GM18868 (cell line): ENCODE measurements at regions not wholly inside any gene's neighbourhood (a gene's known extent, or its start where the extent isn't known, plus 50 kb on each side); places are given as distances from the start of the nearest gene placed in this dataset.
A peak's percentile ranks its signal among the peaks of the same experiment; 100 is the strongest.

ENCODE experiments used
- ATAC-seq: cut with Tn5 transposase; IDR thresholded peaks from one replicate; pipeline ENCODE4 v1.9.1; 2021; ENCODE audit warnings: mild to moderate bottlenecking, moderate library complexity; ENCODE audit not compliant: unreplicated experiment

GRCh38 chr5:165527577-165527976 is 2022.2 kb downstream of the MAT2B start:
- ATAC-seq: no peak

- no peak for ATAC-seq
Measured at GRCh38 chr5:165538065-165538464, 2032.6 kb downstream of the MAT2B start.

DNA sequence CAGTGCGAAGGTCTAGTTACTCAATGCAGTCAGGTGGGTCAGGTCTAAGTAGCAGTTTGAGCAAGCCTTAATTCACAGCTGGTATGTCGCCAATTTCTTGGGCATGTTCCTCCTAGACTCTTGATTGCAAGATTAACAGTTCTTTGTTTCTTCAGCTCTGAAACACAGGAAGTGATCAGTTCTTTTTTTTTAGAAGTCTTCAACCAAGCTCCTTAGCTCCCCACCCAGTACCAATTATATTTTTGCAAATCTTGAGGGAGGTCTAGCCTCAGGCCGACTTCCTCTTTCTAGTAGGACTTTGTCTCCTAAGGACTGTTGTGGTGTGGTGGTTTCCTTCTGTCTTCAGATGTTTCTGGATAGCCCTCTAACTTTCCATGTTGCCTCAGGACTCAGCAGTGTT is 2054.2 kb downstream of the MAT2B start:
- ATAC-seq: peak; percentile 65

DNA sequence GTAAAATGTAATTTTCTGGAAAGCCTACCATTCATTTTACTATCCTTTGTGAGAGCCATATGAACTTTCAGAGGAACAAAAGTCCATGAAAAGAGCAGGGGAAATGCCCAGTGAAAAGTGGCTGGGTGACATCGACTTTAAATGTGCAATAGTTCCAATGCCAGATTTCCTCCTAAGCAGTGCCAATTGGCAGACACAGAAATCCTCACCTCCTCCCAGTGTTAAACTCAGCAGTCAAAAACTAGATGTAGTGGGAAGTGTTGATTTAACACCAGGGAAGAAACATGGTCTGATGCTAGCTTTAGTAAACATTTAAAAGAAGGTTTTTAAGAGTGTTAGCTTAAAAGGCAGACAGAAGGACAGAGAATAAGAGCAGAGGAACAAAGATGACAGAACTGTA is 2055.2 kb downstream of the MAT2B start:
- no peak for ATAC-seq

DNA sequence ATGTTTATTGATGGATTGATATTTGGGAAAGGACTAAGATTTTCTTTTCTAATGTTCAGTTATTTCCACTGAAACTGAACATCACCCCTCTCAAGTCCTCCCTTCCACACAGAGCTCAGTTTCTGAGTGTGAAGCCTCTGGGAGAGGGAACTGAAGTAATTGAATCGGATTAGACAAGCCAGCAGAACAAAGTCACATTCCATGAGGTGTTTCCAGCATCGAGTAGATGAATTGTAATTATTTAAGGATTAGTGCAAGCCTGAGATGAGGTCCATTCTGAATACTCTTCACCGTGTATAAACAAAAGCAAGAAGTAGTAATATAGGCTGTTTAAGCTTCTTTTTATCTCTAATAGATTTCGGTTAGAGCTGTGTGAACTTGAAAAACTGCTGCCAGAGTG is 2060.5 kb downstream of the MAT2B start:
- no peak for ATAC-seq

GRCh38 chr5:165569551-165569950 is 2064.1 kb downstream of the MAT2B start:
- no peak for ATAC-seq

GRCh38 chr5:165573445-165573844 is 2068.0 kb downstream of the MAT2B start:
- ATAC-seq: no peak

- ATAC-seq: no peak
Measured at GRCh38 chr5:165574100-165574499, 2068.7 kb downstream of the MAT2B start.

- no peak for ATAC-seq
Measured at GRCh38 chr5:165576678-165577275, 2071.4 kb downstream of the MAT2B start.

- ATAC-seq: no peak
Measured at GRCh38 chr5:165579911-165580310, 2074.5 kb downstream of the MAT2B start.

- no peak for ATAC-seq
Measured at GRCh38 chr5:165594693-165595092, 2089.3 kb downstream of the MAT2B start.

GRCh38 chr5:165602529-165602928 is 2097.1 kb downstream of the MAT2B start:
- no peak for ATAC-seq

DNA sequence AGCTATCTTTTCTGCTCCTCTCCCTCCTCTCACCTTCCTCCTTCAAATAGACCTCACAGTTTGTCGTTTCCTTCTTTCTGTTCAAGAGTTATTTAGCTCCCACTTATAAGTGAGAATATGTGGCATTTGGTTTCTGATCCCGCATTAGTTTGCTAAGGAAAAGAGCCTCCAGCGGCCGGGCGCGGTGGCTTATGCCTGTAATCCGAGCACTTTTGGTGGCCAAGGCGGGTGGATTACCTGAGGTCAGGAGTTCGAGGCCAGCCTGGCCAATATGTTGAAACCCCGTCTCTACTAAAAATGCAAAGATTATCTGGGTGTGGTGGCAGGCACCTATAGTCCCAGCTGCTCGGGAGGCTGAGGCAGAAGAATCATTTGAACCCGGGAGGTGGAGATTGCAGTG is 2101.6 kb downstream of the MAT2B start:
- ATAC-seq: no peak

DNA sequence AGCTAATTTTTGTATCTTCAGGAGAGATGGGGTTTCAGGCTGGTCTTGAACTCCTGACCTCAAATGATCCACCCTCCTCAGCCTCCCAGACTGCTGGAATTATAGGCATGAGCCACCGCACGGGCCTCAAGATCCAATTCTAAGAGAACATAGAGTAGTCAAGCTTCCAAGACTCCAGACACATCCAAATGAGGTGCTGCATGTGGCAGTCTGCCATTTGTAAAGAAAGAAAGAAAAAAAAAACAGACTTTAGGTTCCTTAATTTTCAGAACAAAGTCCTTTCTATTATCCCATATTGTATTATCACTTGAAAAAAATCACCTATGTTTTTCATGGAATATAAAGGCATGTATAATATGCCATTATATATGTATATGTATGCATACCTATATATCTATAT is 2104.5 kb downstream of the MAT2B start:
- no peak for ATAC-seq

DNA sequence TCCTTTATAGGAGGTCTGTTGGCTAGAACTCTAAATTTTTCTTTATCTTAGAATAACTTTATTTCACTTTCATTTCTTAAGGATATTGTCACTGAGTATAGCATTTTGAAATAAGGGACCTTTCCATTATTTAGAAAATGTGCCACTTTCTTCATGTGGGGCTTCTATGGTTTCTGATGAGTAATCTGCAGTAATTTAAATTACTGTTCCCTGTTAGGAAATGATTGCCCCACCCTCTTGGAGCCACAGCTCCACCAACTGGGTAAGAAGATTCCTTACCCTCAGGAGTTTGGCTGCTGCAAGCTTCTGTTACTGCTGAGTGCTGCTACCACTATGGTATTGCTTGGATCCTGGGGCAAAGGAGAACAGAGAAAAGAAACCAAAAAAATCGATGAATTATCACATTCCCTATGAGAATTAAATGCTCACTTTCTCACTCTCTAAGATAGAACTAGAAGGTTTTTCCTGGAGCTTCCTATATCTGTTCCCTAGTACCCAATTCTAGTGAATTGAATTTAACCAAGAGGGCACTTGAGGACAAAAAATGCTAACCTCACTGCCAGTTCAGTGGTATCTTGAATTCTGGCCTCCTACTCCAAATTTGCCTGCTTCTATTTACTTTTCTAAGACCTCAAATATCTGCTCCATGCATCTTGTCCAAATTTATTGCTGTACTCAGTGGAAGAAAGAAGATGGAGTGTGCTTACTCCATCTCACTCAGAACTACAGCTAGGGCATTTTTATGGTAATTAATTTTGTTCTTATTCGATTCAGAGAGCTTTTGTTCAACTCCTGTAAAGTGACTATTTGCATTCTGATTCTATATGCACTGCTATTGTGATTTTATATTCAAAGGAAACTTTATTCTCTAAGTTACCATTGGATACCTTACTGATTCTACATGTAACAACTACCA is 2111.3 kb downstream of the MAT2B start:
- no peak for ATAC-seq

DNA sequence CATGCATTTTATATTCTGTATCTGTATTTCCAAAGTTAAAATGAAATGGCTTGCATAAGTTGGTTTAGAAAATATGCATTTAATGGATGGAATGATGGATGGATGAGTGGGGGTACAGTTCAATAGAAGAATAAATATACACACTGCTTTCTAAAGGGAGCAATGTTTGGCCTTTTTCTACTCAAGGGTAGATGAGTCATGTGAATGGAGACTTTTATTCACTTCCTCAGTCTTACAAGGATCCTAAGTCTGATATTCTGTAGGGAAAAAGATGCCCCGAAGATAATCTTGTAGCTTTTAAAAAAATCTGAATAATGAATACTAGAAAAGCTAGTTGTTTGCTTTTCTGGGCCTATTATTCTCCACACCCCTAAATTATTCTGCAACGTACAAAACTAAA is 2112.1 kb downstream of the MAT2B start:
- no peak for ATAC-seq

DNA sequence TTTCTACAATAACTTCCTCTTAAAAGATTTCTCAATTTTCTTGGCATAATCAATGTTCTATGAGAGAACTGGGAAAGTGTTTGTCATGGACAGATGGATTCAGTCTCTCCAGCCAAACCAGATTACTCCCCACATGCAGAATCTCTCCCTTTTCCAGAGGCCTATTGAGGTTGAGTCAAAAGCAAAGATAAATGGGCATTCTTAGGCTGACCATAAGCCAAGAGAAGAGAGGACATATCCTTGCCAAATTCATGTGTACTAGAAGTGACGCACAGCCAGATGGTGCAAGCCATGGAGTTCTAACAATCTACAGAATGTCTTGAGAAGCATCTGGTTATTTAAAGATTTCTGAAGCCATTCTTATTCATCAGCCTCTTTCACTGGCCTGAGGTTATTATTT is 2115.0 kb downstream of the MAT2B start:
- no peak for ATAC-seq

- no peak for ATAC-seq
Measured at GRCh38 chr5:165622864-165623536, 2117.6 kb downstream of the MAT2B start.

- ATAC-seq: no peak
Measured at GRCh38 chr5:165624166-165624946, 2118.9 kb downstream of the MAT2B start.

- ATAC-seq: no peak
Measured at GRCh38 chr5:165626161-165626560, 2120.7 kb downstream of the MAT2B start.

GRCh38 chr5:165627548-165628170 is 2122.2 kb downstream of the MAT2B start:
- ATAC-seq: no peak
